HK-2 (cell line): ENCODE measurements at regions not wholly inside any gene's neighbourhood (a gene's known extent, or its start where the extent isn't known, plus 50 kb on each side); places are given as distances from the start of the nearest gene placed in this dataset.
"Not testable (repeated sequence)": the region's sequence is repeated elsewhere in the genome, so short reads cannot be mapped to it uniquely, and the experiment has no call there.

Experiments used
- DNase-seq: peaks from one replicate; pipeline ENCODE4 v3.0.0-alpha.2; 2018; ENCODE audit not compliant: unreplicated experiment

DNA sequence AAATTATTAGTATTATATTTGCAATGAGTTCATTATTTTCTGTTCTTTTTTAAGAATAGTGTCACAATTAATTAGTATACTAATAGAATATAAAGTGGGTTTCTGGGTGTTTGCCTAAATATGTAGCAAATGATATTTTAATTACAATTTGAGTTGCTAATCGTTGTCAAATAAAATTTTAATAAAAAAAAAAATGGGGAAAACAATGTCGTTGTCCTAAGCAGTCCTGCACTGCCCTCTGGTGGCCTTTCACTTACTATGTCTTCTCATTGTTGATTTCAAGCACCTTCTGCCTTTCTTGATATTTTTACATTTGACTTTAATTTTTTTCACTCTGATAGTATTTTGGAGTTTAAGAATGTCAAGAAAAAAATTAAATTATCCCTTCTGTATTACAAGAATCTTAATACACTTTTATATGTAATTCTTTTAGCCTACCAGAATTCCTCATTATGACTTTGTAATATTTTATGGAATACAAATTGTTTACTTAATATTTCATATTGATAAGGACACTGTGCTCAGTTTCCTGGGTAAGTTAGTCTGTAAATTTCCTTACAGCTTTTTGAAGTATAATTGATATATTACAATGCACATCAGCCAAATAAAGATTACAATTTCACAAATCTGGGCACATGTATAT, 104.5 kb upstream of the FMN2 start:
- peak; percentile 25 for DNase-seq

DNA sequence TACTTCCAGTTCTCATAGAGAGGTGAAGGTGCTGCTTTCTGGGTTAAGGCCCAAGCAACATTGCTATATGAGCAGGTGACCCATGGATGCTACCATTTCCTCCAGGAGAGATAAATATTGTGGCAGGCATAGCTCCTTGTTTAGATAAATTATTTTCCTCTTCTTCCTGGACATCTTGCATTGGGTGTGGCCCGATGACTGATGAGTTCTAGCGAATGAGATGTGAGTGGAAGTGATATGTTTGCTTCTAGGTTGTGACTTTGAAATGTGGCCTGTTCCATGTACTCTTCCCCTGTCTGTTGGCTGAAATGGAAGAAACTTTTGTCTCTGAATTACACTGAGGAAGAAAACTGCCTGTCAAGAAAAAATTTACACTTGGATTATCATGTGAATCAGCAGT, 101.7 kb upstream of the FMN2 start:
- no peak for DNase-seq

DNA sequence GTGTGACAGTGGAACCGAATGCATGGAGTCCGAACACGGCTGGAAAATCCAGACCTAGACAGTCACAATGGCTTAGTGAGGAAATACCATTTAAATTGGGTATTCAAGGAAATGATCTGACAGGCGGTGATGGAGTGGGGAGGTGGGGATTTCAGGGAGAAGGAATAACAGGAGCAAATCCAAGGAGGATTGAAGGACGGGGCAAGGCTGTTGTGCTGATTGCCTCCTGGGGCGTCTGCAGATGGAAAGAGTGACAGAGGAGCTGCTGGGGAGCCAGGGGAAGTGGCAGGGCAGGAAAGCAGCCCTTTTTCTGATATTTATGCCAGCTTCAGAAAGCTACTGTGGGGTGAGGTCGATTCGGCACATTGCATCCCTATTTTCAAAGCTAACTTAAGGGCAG, 99.1 kb upstream of the FMN2 start:
- not testable (repeated sequence) for DNase-seq

DNA sequence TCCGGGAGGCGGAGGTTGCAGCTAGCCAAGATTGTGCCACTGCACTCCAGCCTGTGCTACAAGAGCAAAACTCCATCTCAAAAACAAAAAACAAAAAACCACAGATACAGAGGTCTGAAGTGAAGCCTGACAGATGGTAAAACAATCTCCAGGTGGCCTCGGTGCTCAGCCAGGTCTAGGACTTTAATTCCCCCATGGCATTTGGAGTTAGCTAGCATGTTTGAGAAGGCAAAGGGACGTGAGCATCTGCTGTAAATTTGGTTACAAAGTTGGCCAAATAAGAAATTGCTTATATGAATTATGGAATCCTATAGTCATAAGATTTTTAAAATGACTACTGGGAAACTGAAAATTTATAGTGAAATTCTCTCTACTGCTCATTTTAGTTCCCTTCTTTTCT, 98.3 kb upstream of the FMN2 start:
- no peak for DNase-seq

DNA sequence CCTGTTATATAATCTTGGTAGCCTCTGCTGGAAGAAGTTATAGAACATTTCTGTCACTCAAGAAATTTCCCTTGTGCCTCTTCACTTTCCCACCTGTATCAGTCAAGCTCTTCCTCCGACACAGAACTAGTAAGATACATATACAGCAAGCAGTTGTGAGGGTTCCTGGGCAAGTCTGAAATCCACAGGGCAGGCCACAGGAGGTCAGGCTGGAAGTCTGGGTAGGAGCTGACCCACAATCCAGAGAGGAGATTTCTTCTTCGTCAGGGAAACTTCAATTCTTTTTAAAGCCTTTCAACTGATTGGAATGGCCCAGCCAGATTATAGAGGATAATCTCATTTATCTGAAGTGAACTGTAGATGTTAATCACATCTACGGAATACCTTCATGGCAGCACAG, 96.4 kb upstream of the FMN2 start:
- DNase-seq, result no peak

DNA sequence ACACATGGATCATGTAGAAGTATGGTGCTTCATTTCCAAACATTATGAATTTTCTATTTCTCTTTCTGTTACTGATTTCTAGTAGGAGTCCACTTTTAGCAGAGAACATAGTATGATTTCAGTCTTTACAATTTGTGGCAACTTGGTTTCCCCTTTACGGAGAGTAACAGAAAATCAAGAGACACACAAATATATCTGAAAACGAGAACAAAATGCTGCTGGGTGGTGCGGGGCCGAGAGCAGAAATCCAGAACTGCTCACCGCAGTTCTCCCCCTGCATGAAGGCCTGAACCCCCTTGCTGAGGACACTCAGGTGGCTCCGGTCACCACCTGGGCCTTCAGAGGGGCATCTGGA, 94.5 kb upstream of the FMN2 start:
- DNase-seq, result no peak

DNA sequence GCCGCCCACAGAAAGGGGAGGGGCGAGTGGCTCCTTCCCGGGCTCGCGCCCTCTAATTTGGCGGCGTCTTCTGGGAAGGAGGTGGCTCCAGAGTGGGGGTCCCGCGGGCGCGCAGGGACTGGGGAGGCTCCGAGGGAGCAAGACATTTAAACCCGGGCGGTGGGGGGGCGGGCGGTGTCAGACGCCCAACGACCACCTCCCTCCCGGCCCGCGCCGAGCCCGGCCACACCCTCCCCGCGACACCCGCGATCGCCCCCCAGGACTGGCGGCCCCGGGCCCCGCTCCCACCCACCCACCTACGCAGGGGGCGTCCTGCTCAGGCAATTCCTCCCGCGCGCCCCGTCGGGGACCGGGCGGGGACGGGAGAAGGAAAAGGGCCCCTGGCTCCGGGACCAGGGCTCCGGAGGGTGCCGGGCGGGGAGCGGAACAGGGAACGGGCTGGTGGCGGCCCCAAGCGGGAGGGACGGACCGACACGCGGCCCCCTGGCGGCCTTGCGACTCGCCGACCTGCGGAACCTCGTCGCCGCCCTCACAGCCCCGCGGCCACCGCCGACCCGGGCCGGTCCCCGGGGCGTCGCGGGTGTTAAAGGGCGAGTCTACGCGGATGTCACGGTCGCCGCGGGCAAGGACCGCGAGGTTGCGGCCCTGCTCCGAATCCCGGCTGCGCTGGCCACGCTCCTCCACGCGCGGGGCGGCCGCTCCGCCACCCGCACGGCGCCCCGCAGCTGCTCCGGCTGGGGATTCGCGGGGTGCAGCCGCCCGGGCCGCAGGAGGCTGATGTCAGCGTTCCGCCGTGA, 94.0 kb upstream of the FMN2 start:
- DNase-seq, result peak; percentile 16

DNA sequence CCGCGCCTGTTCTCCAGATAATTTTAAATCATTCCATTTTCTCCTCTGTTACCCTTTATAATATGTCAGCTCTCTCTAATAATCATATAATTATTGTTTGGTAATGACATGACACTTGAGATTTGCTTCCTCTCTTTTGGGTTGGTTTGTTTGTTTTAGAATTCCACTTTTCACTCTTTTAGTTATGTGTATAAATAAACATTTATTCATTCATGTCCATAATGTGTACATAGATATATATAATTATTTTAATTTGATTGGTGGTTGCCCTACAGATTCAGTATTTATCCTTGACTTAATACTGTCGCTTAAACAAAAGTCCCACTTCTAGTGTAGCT, 93.4 kb upstream of the FMN2 start:
- DNase-seq, result no peak

DNA sequence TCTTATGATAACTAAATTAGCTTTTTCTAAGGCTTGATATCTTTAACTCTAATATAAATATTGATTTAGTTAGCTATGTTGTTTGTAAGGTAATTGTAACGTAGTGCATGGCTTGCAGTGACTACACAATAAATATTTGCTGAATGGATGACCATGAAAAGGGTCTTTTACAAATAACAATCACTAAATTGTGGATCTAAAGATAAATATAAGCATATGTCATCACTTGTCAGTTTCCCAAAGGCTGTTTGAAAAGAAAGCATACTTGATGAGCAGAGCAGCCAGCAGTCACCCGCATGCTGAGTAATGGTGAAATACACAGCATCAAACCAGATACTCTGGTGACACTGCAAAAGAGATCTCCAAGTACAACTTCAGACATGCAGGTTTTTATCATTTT, 92.5 kb upstream of the FMN2 start:
- no peak for DNase-seq

DNA sequence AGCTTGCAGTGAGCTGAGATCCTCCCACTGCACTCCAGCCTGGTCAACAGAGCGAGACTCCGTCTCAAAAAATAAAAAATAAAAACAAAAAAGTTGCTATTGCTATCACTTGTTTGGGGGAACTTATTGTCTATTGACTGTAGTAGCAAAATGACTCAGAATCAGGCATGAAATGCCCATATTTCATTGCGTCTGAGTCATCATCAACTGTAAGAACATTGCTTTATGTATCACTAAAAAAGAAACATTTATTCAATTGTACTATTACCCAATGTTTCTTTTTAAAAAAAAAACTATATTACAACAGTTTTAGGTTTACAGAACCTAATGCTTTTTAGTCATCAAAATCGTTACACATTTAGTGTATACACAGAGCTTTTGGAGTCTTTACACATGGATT, 91.0 kb upstream of the FMN2 start:
- no peak for DNase-seq

DNA sequence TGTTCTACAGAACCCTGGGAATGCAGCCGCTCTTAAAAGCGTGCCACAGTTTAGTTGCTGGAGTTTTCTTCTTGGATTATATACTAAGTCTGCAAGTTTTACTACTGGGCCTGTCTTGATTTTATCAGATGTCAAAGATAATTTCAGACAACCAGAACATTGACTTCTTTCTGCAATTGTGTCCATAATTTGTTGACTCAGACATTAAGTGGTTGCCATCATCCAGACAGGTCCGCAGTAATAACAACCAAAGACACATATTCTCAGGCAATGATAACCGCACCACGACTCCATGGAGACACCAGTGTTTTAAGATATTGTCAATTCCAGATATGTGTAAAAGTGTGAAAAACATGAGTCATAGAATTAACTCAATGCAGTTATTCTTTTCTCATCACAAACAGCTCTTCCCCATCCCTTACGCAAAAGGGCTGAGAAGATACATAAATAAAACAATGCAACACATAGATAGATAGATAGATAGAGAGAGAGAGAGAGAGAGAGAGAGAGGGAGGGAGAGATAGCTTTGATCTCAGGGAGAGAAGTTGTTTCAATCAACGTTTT, 90.4 kb upstream of the FMN2 start:
- DNase-seq, result no peak

DNA sequence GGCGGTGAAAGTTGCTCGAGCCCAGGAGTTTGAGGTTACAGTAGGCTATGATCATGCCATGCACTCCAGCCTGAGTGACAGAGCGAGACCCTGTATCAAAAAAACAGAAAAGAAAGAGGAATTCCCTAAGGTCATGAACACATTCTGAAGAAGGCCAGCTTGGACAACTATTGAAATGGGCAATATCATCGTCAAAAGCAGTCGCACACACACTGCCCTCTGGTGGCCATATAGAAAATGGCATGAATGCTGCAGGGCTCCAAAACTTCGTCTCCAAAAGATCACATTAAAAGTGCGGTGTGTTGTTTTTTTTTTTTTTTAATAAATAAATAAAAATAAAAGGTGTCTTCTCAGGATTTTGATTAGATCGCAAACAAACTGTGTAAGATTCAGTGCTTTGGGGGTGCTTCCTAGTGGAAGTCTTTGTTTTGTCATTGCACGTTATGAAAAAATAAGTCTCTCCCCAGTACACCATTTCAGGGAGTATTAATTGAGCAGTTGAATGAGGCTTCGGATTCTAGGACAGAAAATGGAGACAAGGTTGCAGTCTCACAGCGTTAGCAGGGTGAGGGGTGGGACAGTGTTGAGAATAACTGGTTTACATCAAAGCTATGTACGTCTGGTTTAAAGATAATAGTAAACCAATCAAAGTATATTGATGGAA, 87.5 kb upstream of the FMN2 start:
- peak; percentile 19 for DNase-seq

DNA sequence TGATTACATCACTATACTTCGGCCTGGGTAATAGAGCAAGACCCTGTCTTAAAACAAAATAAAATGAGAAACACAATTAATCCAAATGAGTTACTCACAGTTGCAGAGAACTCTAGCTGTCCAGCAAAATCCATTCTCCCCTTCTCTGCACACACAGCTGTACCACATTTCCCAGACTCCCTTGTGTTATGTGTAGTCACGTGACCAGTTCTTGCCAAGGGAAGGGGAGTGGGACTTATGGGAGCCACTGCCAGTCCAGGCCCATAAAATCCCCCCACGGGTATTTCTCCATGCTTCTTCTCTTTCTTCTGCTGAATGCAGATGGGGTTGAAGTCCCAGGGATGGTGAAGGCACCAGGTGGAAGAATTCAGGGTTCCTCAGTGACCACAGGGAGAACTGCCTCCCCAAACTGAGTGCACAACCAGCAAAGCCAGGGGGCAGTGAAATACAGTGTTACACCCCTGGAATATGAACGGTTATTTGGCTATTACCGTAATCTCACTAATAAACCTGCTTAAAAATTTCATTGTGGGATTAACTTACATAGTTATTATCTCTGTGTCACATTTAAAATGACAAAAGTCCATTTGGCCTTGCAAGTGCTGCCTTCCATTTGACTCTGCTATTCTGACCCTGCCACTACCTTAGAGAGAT, 85.6 kb upstream of the FMN2 start:
- DNase-seq, result no peak

DNA sequence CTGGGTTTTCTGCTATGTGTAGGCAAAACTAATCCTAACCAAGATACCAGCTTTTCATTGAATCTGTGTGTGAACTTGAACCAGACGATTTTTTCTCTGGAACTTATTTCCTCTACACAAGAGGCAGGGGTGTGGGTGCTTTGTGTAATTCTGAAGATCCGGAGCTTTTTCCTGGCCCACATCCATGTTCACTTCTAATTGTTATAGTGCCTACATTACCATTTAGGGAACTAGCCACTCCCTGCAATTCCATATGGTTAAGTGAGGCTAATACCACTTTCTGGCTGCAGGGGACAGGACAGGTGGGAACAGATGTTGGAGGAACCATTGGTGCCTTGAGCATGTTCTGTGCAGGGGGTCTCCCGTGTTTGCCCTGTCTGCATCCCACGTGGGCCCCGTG, 83.4 kb upstream of the FMN2 start:
- no peak for DNase-seq

DNA sequence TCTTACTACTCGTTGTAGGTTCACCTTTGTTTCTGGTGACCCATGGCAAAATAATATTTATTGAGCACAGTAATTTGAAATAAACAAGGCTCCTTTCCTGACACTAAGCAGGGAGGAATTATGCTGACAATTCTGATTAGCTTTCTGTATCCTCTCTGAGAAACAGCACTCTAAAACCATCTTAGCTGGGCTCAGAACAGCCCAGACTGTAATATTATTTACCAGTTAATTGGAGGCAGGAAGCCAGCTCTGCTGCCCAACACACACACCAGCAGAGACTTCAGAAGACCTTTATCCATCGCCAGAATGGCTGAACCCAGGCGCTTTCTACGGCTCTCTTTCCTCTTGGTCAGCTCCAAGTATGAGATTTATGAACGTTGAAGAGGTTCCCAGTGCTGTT, 77.6 kb upstream of the FMN2 start:
- DNase-seq, result no peak

DNA sequence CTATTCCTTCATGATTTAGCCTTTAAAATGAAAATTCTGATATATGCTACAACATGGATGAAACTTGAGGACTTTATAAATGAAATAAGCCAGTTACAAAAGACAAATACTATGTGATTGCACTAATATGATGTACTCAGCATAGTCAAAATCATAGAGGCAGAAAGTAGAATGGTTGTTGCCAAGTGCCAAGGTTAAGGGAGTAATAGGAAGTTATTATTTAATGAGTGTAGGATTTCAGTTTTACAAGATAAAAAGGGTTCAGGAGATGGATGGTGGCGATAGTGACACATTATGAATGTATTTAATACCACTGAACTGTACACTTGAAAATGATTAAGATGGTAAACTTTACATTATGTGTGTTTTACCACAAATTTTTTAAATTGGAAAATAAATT, 73.1 kb upstream of the FMN2 start:
- DNase-seq, result no peak

DNA sequence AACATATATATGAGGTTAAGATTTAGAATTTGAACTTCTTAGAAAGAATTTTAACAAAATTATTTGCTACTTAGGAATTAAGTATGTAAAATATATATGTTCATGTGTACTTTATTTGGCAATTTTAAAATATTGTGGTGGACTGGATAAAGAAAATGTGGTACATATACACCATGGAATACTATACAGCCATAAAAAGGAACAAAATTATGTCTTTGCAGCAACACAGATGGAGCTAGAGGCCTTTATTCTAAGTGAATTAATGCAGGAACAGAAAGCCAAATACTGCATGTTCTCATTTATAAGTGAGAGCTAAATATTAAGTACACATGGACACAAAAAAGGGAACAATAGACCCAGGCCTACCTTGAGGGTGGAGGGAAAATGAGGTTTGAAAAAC, 72.2 kb upstream of the FMN2 start:
- DNase-seq, result no peak

DNA sequence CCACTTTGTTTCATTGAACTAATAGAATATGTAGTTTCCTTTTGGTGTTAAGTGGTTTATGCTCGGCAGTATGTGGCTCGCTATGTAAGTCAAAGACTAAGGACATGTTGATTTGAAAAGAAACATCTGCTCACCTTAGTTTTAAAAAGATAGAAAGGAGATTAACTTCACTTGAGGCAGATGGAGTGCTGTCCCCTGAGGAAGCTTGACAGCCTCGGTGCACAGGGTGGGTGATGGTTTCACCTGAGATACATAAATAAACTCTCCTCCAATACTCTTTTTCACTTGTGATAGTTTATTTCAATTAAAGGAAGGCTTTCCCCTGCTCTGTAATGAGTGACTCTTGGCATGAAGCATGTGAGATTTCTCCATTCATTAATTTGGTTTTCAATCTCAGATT, 70.8 kb upstream of the FMN2 start:
- DNase-seq, result no peak

DNA sequence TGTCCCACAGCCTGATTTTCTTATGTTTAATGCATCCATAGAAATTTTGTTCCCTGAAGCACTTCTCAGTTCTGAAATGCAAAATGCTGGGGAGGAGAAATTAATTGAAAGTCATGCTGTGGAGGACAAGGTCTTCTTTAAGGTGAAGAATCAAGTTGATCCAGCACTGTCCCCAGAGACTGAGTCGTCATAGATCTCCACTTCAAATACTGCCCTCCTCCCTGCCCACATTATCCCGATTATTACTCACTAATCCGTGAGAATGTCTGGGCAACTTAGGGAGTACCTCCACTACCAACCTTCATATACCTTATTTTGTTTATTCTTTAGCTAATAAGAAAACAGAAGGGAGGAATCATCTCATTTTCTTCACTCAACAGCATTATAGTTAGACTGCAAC, 70.0 kb upstream of the FMN2 start:
- no peak for DNase-seq

DNA sequence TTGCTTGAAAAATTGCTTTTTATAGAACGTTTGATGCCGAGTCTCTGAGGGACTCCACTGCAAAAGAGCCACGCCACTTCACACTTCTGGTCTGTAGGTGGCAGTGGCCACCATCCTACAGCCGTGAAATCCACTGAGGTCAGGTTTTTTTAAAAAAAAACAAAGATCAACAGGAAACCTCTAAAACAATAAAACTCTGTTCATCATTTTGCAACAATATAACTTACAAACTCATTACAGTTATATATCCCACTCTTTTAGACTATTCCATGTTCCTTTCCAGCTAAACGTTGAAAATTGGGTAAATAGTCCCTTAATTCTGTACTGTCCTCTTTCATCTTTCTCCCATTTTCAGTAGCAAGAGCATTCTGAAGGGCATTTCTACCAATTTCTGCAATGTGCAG, 64.6 kb upstream of the FMN2 start:
- peak; percentile 42 for DNase-seq

DNA sequence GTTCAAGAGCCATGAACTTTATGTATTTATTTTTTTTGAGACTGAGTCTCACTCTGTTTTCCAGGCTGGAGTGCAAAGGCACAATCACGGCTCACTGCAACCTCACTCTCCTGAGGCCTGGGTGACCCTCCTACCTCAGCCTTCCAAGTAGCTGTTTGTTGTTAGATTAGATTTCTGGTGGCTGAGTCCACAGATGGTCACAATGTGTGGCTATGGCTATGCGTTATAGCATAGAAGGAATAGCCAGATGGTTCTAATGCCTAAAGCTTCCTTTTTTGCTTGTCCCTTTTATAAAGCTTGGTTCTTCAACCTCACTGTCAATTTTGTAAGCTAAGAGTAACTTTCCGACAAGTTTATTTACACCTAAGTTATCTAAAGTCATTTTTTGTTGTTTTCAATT, 62.3 kb upstream of the FMN2 start:
- DNase-seq, result no peak

DNA sequence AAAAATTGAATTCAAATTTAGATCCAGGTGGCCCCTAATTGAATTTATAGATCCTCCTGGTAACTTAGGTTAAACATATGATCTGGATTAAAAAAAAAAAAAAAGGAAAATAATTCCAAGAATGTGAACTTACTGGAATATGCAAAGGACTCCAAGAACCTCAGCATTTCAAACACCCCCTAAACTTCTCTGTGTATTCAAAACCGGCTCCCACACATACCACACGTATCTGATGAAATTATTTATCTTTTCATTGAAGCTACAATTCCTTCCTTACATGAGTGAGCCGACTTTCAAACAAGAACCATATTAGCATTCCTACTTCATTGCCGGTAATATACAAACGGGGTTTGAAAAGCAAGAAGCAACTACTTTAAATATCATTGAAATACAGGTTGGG, 61.4 kb upstream of the FMN2 start:
- no peak for DNase-seq

DNA sequence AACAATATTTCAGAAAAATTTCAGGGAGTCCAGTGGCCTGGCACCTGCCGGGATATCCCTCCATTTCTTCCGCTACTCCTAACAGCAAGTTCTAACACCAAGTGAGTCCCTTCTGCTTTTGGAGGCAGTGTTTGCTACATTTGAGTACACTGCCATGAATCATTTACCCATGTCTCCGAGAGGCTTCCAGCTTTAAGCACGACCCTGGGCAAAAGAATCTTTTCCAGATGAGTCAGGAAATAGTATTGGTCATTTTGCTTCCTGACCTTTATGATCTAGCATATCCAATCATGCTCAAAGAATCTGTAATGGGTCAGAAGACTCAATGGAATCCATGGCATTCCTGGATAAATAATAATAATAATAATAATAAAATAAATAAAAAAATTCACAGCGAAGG, 60.7 kb upstream of the FMN2 start:
- DNase-seq, result peak; percentile 54
